Fibroblast of pulmonary artery (primary cell): ENCODE measurements at regions not wholly inside any gene's neighbourhood (a gene's known extent, or its start where the extent isn't known, plus 50 kb on each side); places are given as distances from the start of the nearest gene placed in this dataset.

Source experiments
- DNase-seq: peaks from one replicate; pipeline ENCODE4 v3.0.0-alpha.2; 2010; ENCODE audit warnings: low read depth
- H3K4me3 ChIP-seq: replicated peaks from 2 replicates; pipeline ENCODE4 v1.5.1; 2011; ENCODE audit warnings: low read depth, mild to moderate bottlenecking, control low read depth, low read length, moderate library complexity
- CTCF ChIP-seq: IDR thresholded peaks from 2 replicates; pipeline ENCODE4 v1.5.1; 2011; ENCODE audit warnings: mild to moderate bottlenecking, control low read depth, low read length, inconsistent platforms; ENCODE audit errors: missing control alignments

DNA sequence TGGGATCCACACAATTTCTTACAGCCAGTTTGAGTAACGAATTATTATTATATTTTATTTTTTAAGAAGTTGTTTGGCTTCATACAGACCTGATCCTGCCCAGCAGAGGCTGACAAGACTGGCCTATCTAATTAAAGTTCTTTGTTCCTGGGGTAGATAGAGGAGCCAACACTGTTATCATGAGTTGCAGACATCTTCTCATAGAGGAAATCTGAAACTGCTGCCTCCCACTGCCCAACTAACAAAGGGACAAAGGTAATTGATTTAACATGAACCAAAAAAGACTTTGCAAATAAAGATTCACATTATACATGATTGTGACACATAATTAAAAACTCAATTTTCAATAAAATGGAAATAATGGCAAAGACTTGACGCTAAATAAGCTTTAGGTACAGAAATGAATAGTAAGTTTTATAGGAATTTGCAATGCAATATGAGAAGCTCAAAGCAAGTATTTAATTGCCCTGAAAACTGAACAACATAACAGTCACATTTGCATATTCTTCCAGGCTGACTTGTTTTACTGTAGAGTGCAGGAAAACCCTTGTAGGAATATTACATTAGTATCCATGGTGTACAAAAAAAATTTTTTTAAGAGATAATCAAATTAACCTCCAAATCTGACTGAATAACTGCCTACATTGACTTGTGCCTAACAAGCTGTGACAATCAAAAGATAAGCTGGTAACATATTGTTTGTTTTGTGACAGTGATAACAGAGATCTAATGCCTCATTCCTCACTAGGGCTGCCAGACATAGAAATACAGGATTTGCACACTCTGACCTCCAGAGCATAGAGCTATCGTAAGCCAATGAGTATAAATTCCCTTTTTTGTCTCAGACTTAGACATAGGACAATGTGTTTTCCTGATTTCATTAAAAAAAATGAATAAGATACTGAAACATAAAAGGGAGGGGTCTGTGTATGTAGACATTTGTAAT, 273.2 kb downstream of the MFSD1 start:
- no peak overlapping the region for H3K4me3 ChIP-seq
- TF ChIP-seq CTCF, result no peak
- DNase-seq, result no peak

GRCh38 chr3:159077860-159078259, 276.0 kb downstream of the MFSD1 start:
- DNase-seq, result peak; percentile 76
- H3K4me3 ChIP-seq, result no peak overlapping the region
- TF ChIP-seq CTCF, result no peak

GRCh38 chr3:159080256-159080655, 278.4 kb downstream of the MFSD1 start:
- H3K4me3 ChIP-seq, result no peak overlapping the region
- no peak for DNase-seq
- no peak for TF ChIP-seq CTCF

- DNase-seq, result no peak
- no peak overlapping the region for H3K4me3 ChIP-seq
- no peak for TF ChIP-seq CTCF
These were observed 279.0 kb downstream of the MFSD1 start for GRCh38 chr3:159080821-159081220.

- TF ChIP-seq CTCF, result no peak
- no peak overlapping the region for H3K4me3 ChIP-seq
- DNase-seq, result peak; percentile 35
These were observed 280.7 kb downstream of the MFSD1 start for GRCh38 chr3:159082519-159082918.

DNA sequence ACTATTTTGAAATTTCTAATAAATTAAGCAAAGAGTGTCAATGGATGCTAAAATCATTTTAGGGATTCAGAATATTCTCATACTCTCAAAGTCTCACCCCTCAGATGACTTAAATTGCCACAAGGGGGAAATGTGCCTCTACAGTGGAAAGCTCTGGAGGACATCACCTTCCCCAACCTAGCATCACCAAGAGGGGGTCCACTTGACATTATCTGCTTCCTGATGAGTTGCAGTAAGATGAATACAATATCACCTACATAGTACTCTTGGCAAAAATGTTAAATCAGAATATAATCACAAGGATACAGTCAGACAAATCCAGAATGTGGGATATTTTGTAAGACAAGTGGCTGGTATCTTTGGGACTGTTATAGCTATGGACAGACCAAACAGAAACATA, 290.1 kb downstream of the MFSD1 start:
- no peak for DNase-seq
- no peak overlapping the region for H3K4me3 ChIP-seq
- no peak for TF ChIP-seq CTCF

DNA sequence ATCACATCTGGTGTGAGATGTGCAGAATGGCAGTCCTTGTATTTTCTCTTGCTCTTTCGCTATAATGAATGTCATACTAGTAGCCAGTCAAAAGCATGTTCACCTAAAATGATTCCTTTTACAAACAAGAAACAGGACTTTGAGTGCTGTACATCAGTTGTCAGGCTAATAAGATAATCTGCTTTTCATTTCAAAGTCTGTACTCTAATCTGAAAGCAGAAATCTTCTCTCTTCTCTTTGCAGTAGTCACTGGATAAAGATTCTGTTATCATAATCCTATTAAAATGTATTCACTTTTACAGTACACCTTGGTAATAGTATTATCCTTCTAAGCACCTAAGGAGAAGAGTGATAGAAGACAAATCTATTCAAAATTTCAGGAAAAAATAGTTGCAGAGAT, 300.1 kb downstream of the MFSD1 start:
- no peak for DNase-seq
- no peak overlapping the region for H3K4me3 ChIP-seq
- TF ChIP-seq CTCF, result no peak
